OCI-LY7 (cell line): ENCODE measurements at regions not wholly inside any gene's neighbourhood (a gene's known extent, or its start where the extent isn't known, plus 50 kb on each side); places are given as distances from the start of the nearest gene placed in this dataset.

Experiments
- BruUV-seq: library from RNA; stranded (reverse); fragments of 400-500 nt; replicated peaks from 2 replicates; lab custom pipeline; 2021; lab: Mats Ljungman, UMichigan
- CTCF ChIA-PET: fragments of 300-600 bp; sonication (Branson Sonifier 250); formaldehyde crosslinking; loops from one replicate; lab custom pipeline; 2022; ENCODE audit warnings: antibody characterized with exemption; ENCODE audit not compliant: unreplicated experiment; lab: Charles Lee
- POLR2A ChIA-PET: fragments of 300-600 bp; sonication (Branson Sonifier 250); formaldehyde crosslinking; loops from one replicate; lab custom pipeline; 2022; ENCODE audit warnings: antibody characterized with exemption; lab: Charles Lee
- DNase-seq: peaks from one replicate; pipeline ENCODE4 v3.0.0-alpha.2; 2015; ENCODE audit warnings: low spot score
- H2AFZ ChIP-seq: fragments of 200-600 bp; sonication (generic), shearing (Covaris generic); 2 replicates; pipeline ENCODE4 v1.6.1; 2014; ENCODE audit warnings: mild to moderate bottlenecking, antibody characterized with exemption, low read length, moderate library complexity
- H3K27ac ChIP-seq: fragments of 200-600 bp; sonication (generic); 2 replicates; pipeline ENCODE4 v1.5.1; 2014; ENCODE audit warnings: mixed run types, low read depth, mild to moderate bottlenecking, moderate library complexity, low read length, inconsistent platforms; ENCODE audit not compliant: poor library complexity, severe bottlenecking
- H3K36me3 ChIP-seq: fragments of 200-600 bp; sonication (generic); 2 replicates; pipeline ENCODE4 v1.6.1; 2014; ENCODE audit warnings: mild to moderate bottlenecking, antibody characterized with exemption, low read length, moderate library complexity, mixed read lengths; ENCODE audit not compliant: insufficient read depth
- H3K4me1 ChIP-seq: fragments of 200-600 bp; sonication (generic); 2 replicates; pipeline ENCODE4 v1.5.1; 2014; ENCODE audit warnings: mild to moderate bottlenecking, low read length; ENCODE audit not compliant: insufficient read depth, poor library complexity, severe bottlenecking
- H3K4me2 ChIP-seq: fragments of 200-600 bp; sonication (generic); 2 replicates; pipeline ENCODE4 v1.6.1; 2014; ENCODE audit warnings: mild to moderate bottlenecking, low read length
- H3K4me3 ChIP-seq: fragments of 200-600 bp; sonication (generic); 2 replicates; pipeline ENCODE4 v1.5.1; 2014; ENCODE audit warnings: mild to moderate bottlenecking, low read depth, low read length; ENCODE audit not compliant: poor library complexity, severe bottlenecking
- H3K79me2 ChIP-seq: fragments of 200-600 bp; sonication (generic); 2 replicates; pipeline ENCODE4 v1.6.1; 2016; ENCODE audit warnings: low read depth, mild to moderate bottlenecking, low read length, moderate library complexity, mixed read lengths; ENCODE audit not compliant: insufficient read depth
- H3K9me2 ChIP-seq: fragments of 200-600 bp; sonication (generic); 2 replicates; pipeline ENCODE4 v1.6.1; 2016; ENCODE audit warnings: mild to moderate bottlenecking, low read length, mixed read lengths; ENCODE audit not compliant: insufficient read depth
- H3K9me3 ChIP-seq: fragments of 200-600 bp; sonication (generic); 2 replicates; pipeline ENCODE4 v1.6.1; 2014; ENCODE audit warnings: mild to moderate bottlenecking, mixed run types, low read length, mixed read lengths
- H4K20me1 ChIP-seq: fragments of 200-600 bp; sonication (generic); 2 replicates; pipeline ENCODE4 v1.6.1; 2014; ENCODE audit warnings: mild to moderate bottlenecking, antibody characterized with exemption, low read length, moderate library complexity, mixed read lengths; ENCODE audit not compliant: insufficient read depth
- CTCF ChIP-seq: fragments of 200-600 bp; sonication (generic); conservative IDR thresholded peaks from 2 replicates; pipeline ENCODE4 v1.5.1; 2014; ENCODE audit warnings: mild to moderate bottlenecking, antibody characterized with exemption, low read length, moderate library complexity, mixed read lengths
- EZH2phosphoT487 ChIP-seq: fragments of 200-600 bp; sonication (generic); IDR thresholded peaks from 2 replicates; pipeline ENCODE4 v1.6.1; 2018; ENCODE audit warnings: low read depth, borderline replicate concordance, mild to moderate bottlenecking, mixed run types, antibody characterized with exemption, low read length, moderate library complexity, mixed read lengths
- intact Hi-C: fragments of 100-400 bp; cut with micrococcal nuclease; formaldehyde crosslinking; loops from one replicate; pipeline ENCODE4 v1.10.0; 2022; ENCODE audit not compliant: unreplicated experiment

- TF ChIP-seq CTCF (no peak), EZH2phosphoT487 (no peak)
- intact Hi-C loops, result no loop called here
- POLR2A ChIA-PET, result no interaction called here
- Histone ChIP-seq H3K79me2 (no peaks in the 10 kb centered on the region), H2AFZ (no peak overlapping the region), H3K9me3 (no peaks in the 10 kb centered on the region), H3K4me3 (no peak overlapping the region), H3K4me2 (no peak overlapping the region), H3K9me2 (no peaks in the 10 kb centered on the region), H3K36me3 (no peaks in the 10 kb centered on the region), H3K27ac (no peak overlapping the region), H4K20me1 (no peaks in the 10 kb centered on the region), H3K4me1 (no peaks in the 10 kb centered on the region)
- no TSS peak for BruUV-seq
- no peak for DNase-seq
- CTCF ChIA-PET, result no interaction called here
Measured at GRCh38 chr1:199356561-199356960, 670.9 kb upstream of the NR5A2 start.

- no peak overlapping the region for H3K4me2 ChIP-seq
- H3K4me1 ChIP-seq, result no peaks in the 10 kb centered on the region
- H3K9me3 ChIP-seq, result no peaks in the 10 kb centered on the region
- intact Hi-C loops, result no loop called here
- BruUV-seq, result no TSS peak
- no peaks in the 10 kb centered on the region for H3K9me2 ChIP-seq
- no peaks in the 10 kb centered on the region for H3K79me2 ChIP-seq
- H3K36me3 ChIP-seq, result no peaks in the 10 kb centered on the region
- ChIA-PET POLR2A (interaction anchor here (0.5 to 0.9 kb wide), 2 partner anchors 257 to 1945 kb away, joined by 3 read pairs; no protein-coding TSS in a partner anchor), CTCF (no interaction called here)
- H4K20me1 ChIP-seq, result no peaks in the 10 kb centered on the region
- H3K27ac ChIP-seq, result no peak overlapping the region
- no peak for DNase-seq
- no peak overlapping the region for H2AFZ ChIP-seq
- TF ChIP-seq EZH2phosphoT487 (no peak), CTCF (no peak)
- no peak overlapping the region for H3K4me3 ChIP-seq
Measured at GRCh38 chr1:199357599-199357998, 669.9 kb upstream of the NR5A2 start.

- DNase-seq, result no peak
- Histone ChIP-seq H4K20me1 (no peaks in the 10 kb centered on the region), H3K4me1 (no peaks in the 10 kb centered on the region), H3K9me3 (no peaks in the 10 kb centered on the region), H3K4me3 (no peak overlapping the region), H3K79me2 (no peaks in the 10 kb centered on the region), H3K4me2 (no peak overlapping the region), H2AFZ (no peak overlapping the region), H3K27ac (no peak overlapping the region), H3K9me2 (no peaks in the 10 kb centered on the region), H3K36me3 (no peaks in the 10 kb centered on the region)
- BruUV-seq, result no TSS peak
- intact Hi-C loops, result no loop called here
- POLR2A ChIA-PET, result interaction anchor here (1.3 kb wide), 1 partner anchor 9 kb away, joined by 4 read pairs; no protein-coding TSS in a partner anchor
- CTCF ChIA-PET, result no interaction called here
- TF ChIP-seq EZH2phosphoT487 (no peak), CTCF (no peak)
Measured at GRCh38 chr1:199362996-199363395, 664.5 kb upstream of the NR5A2 start.
